Embryonic facial prominence (tissue), 1 donor: ENCODE measurements at regions not wholly inside any gene's neighbourhood (a gene's known extent, or its start where the extent isn't known, plus 50 kb on each side); places are given as distances from the start of the nearest gene placed in this dataset.
"Not testable (repeated sequence)": the region's sequence is repeated elsewhere in the genome, so short reads cannot be mapped to it uniquely, and the experiment has no call there.

Source experiments
- DNase-seq: peaks from one replicate; pipeline ENCODE4 v3.0.0-alpha.2; 2016; ENCODE audit errors: extremely low spot score

- DNase-seq, result no peak
Observed at GRCh38 chr4:186775902-186776301, 52.2 kb upstream of the FAT1 start.

- no peak for DNase-seq
Observed at GRCh38 chr4:186778134-186778533, 54.5 kb upstream of the FAT1 start.

GRCh38 chr4:186780291-186781031 is 56.8 kb upstream of the FAT1 start:
- no peak for DNase-seq

- no peak for DNase-seq
Observed at GRCh38 chr4:186781032-186781917, 57.6 kb upstream of the FAT1 start.

- no peak for DNase-seq
Observed at GRCh38 chr4:186782302-186782701, 58.6 kb upstream of the FAT1 start.

GRCh38 chr4:186787536-186787935 is 63.9 kb upstream of the FAT1 start:
- DNase-seq, result no peak

- DNase-seq, result no peak
Observed at GRCh38 chr4:186789651-186790050, 66.0 kb upstream of the FAT1 start.

- no peak for DNase-seq
Observed at GRCh38 chr4:186790630-186791029, 67.0 kb upstream of the FAT1 start.

GRCh38 chr4:186792728-186793366 is 69.2 kb upstream of the FAT1 start:
- no peak for DNase-seq

GRCh38 chr4:186798951-186799659 is 75.4 kb upstream of the FAT1 start:
- no peak for DNase-seq

- no peak for DNase-seq
Observed at GRCh38 chr4:186805020-186805820, 81.6 kb upstream of the FAT1 start.

- DNase-seq, result not testable (repeated sequence)
Observed at GRCh38 chr4:186805917-186806316, 82.3 kb upstream of the FAT1 start.

- DNase-seq, result peak; percentile 57
Observed at GRCh38 chr4:186806679-186807421, 83.2 kb upstream of the FAT1 start.

- DNase-seq, result no peak
Observed at GRCh38 chr4:186807808-186808629, 84.4 kb upstream of the FAT1 start.

- no peak for DNase-seq
Observed at GRCh38 chr4:186808630-186809018, 85.0 kb upstream of the FAT1 start.

GRCh38 chr4:186809070-186809469 is 85.4 kb upstream of the FAT1 start:
- no peak for DNase-seq

GRCh38 chr4:186810613-186811150 is 87.0 kb upstream of the FAT1 start:
- no peak for DNase-seq

GRCh38 chr4:186812592-186812991 is 88.9 kb upstream of the FAT1 start:
- DNase-seq, result no peak
